Lower leg skin (tissue), 3 donors: ENCODE measurements at regions not wholly inside any gene's neighbourhood (a gene's known extent, or its start where the extent isn't known, plus 50 kb on each side); places are given as distances from the start of the nearest gene placed in this dataset.
"Not testable (repeated sequence)": the region's sequence is repeated elsewhere in the genome, so short reads cannot be mapped to it uniquely, and the experiment has no call there.

Source experiments
- CTCF ChIP-seq, 3 donors: fragments of 450-650 bp; IDR thresholded peaks; one replicate each; pipeline ENCODE4 v1.5.1; 2016; ENCODE audit warnings: antibody characterized with exemption in 3 of 3, mild to moderate bottlenecking in 3 of 3, moderate library complexity in 2 of 3
- POLR2A ChIP-seq, 2 donors: fragments of 450-650 bp; IDR thresholded peaks; one replicate each; pipeline ENCODE4 v1.6.1; 2016 to 2017; ENCODE audit warnings: antibody characterized with exemption in 2 of 2, mild to moderate bottlenecking in 1 of 2, moderate library complexity in 1 of 2

- not testable (repeated sequence) for TF ChIP-seq POLR2A, CTCF (IDR thresholded peaks at IDR 0.05)
Measured at GRCh38 chr2:16235291-16235690, 294.9 kb downstream of the MYCN start.
